ENCODE measurements at regions not wholly inside any gene's neighbourhood (a gene's known extent, or its start where the extent isn't known, plus 50 kb on each side); places are given as distances from the start of the nearest gene placed in this dataset.

DNA sequence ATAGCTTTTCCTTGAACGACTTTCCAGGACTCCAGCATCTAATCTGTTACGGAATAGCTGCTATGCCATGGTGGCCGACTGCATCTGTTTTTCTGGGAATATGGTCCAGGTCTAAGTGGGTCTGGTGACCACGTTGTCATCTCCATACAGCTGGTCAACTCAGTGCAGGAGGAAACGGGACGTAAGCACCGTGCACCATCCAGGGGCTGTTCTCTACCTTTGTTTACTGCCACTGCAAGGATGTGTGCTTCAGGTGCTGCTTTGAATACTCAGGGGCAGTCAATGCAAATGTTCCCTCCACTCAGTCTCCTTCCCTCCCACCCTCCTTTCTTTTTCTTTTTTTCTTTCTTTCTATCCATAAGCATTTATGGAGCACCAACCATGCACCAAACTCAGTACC is 648.2 kb downstream of the VRK1 start:
- Histone ChIP-seq H3K79me2 (replicated peaks; ENCODE audit: insufficient read depth, low read length) (no peaks in the 10 kb centered on the region), H3K27me3 (ENCODE audit: insufficient read depth, low read depth, low read length) (no peaks in the 10 kb centered on the region), H2AFZ (ENCODE audit: low read depth, low read length) (no peak overlapping the region), H3K9ac (ENCODE audit: low read length) (no peak overlapping the region), H4K20me1 (ENCODE audit: insufficient read depth) (no peaks in the 10 kb centered on the region), H3K4me2 (ENCODE audit: low read length) (no peak overlapping the region), H3K4me3 (ENCODE audit: low read length) (no peak overlapping the region), H3K9me3 (ENCODE audit: low read length) (no peaks in the 10 kb centered on the region), H3K9me2 (ENCODE audit: insufficient read depth, low read length) (no peaks in the 10 kb centered on the region), H3K36me3 (ENCODE audit: insufficient read depth, low read length) (no peaks in the 10 kb centered on the region), H3K27ac (ENCODE audit: low read length) (no peak overlapping the region), H3F3A (ENCODE audit: insufficient read depth, low read length, poor library complexity, severe bottlenecking) (peaks cover 6% of the 10 kb centered on the region)
- TF ChIP-seq EZH2 (IDR thresholded peaks at IDR 0.05; ENCODE audit: borderline replicate concordance, insufficient read depth, low read length, poor library complexity, severe bottlenecking) (no peak), MXI1 (conservative IDR thresholded peaks at IDR 0.05; ENCODE audit: poor library complexity, severe bottlenecking) (no peak), POLR2AphosphoS5 (IDR thresholded peaks at IDR 0.05) (no peak), SMC3 (conservative IDR thresholded peaks at IDR 0.05; ENCODE audit: poor library complexity) (no peak), EP300 (conservative IDR thresholded peaks at IDR 0.05; ENCODE audit: poor library complexity, severe bottlenecking) (no peak), TAF1 (IDR thresholded peaks at IDR 0.05; ENCODE audit: low read depth) (no peak), RAD21 (conservative IDR thresholded peaks at IDR 0.05) (no peak)
- TF ChIP-seq, protein P1, sequence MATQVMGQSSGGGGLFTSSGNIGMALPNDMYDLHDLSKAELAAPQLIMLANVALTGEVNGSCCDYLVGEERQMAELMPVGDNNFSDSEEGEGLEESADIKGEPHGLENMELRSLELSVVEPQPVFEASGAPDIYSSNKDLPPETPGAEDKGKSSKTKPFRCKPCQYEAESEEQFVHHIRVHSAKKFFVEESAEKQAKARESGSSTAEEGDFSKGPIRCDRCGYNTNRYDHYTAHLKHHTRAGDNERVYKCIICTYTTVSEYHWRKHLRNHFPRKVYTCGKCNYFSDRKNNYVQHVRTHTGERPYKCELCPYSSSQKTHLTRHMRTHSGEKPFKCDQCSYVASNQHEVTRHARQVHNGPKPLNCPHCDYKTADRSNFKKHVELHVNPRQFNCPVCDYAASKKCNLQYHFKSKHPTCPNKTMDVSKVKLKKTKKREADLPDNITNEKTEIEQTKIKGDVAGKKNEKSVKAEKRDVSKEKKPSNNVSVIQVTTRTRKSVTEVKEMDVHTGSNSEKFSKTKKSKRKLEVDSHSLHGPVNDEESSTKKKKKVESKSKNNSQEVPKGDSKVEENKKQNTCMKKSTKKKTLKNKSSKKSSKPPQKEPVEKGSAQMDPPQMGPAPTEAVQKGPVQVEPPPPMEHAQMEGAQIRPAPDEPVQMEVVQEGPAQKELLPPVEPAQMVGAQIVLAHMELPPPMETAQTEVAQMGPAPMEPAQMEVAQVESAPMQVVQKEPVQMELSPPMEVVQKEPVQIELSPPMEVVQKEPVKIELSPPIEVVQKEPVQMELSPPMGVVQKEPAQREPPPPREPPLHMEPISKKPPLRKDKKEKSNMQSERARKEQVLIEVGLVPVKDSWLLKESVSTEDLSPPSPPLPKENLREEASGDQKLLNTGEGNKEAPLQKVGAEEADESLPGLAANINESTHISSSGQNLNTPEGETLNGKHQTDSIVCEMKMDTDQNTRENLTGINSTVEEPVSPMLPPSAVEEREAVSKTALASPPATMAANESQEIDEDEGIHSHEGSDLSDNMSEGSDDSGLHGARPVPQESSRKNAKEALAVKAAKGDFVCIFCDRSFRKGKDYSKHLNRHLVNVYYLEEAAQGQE (IDR thresholded peaks at IDR 0.05; ENCODE audit: borderline replicate concordance): no peak
- TF ChIP-seq, protein P2, sequence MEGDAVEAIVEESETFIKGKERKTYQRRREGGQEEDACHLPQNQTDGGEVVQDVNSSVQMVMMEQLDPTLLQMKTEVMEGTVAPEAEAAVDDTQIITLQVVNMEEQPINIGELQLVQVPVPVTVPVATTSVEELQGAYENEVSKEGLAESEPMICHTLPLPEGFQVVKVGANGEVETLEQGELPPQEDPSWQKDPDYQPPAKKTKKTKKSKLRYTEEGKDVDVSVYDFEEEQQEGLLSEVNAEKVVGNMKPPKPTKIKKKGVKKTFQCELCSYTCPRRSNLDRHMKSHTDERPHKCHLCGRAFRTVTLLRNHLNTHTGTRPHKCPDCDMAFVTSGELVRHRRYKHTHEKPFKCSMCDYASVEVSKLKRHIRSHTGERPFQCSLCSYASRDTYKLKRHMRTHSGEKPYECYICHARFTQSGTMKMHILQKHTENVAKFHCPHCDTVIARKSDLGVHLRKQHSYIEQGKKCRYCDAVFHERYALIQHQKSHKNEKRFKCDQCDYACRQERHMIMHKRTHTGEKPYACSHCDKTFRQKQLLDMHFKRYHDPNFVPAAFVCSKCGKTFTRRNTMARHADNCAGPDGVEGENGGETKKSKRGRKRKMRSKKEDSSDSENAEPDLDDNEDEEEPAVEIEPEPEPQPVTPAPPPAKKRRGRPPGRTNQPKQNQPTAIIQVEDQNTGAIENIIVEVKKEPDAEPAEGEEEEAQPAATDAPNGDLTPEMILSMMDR (IDR thresholded peaks at IDR 0.05; ENCODE audit: poor library complexity, severe bottlenecking): no peak

DNA sequence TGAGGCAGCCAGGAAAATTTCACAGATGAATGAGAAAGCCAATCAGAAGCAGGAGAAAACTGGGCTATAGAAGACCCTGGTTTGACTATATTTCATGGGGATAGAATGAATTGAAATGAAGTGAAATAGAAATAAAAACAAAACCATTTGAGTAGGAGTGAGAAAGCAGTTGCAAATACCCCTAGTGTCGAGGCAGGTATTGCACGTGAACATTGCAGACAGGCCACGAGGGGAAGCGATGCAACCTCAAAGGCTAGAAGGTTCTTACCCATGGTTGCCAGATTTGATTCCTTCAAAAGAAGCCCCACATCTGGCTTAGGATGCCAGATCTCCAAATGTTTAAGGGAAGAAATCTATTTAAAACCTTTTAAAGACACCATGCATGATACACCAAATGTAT is 648.9 kb downstream of the VRK1 start:
- TF ChIP-seq EZH2 (IDR thresholded peaks at IDR 0.05; ENCODE audit: borderline replicate concordance, insufficient read depth, low read length, poor library complexity, severe bottlenecking): no peak
- TF ChIP-seq EP300 (conservative IDR thresholded peaks at IDR 0.05; ENCODE audit: poor library complexity, severe bottlenecking): no peak
- no peak for TF ChIP-seq RAD21 (conservative IDR thresholded peaks at IDR 0.05)
- TF ChIP-seq, protein P1 (IDR thresholded peaks at IDR 0.05; ENCODE audit: borderline replicate concordance): no peak
- no peak for TF ChIP-seq POLR2AphosphoS5 (IDR thresholded peaks at IDR 0.05)
- TF ChIP-seq SMC3 (conservative IDR thresholded peaks at IDR 0.05; ENCODE audit: poor library complexity): no peak
- TF ChIP-seq, protein P2 (IDR thresholded peaks at IDR 0.05; ENCODE audit: poor library complexity, severe bottlenecking): no peak
- TF ChIP-seq TAF1 (IDR thresholded peaks at IDR 0.05; ENCODE audit: low read depth): no peak
- no peak for TF ChIP-seq MXI1 (conservative IDR thresholded peaks at IDR 0.05; ENCODE audit: poor library complexity, severe bottlenecking)
- Histone ChIP-seq H3K27ac (ENCODE audit: low read length) (no peak overlapping the region), H3K27me3 (ENCODE audit: insufficient read depth, low read depth, low read length) (no peaks in the 10 kb centered on the region)

More for the DNA sequence above, 648.9 kb downstream of the VRK1 start:
- no peaks in the 10 kb centered on the region for H3K9me2 ChIP-seq (ENCODE audit: insufficient read depth, low read length)
- no peak overlapping the region for H2AFZ ChIP-seq (ENCODE audit: low read depth, low read length)
- H3K4me2 ChIP-seq (ENCODE audit: low read length): no peak overlapping the region
- H3K79me2 ChIP-seq (replicated peaks; ENCODE audit: insufficient read depth, low read length): no peaks in the 10 kb centered on the region
- H4K20me1 ChIP-seq (ENCODE audit: insufficient read depth): no peaks in the 10 kb centered on the region
- no peaks in the 10 kb centered on the region for H3K36me3 ChIP-seq (ENCODE audit: insufficient read depth, low read length)
- H3K9ac ChIP-seq (ENCODE audit: low read length): no peak overlapping the region
- H3K9me3 ChIP-seq (ENCODE audit: low read length): no peaks in the 10 kb centered on the region
- peaks cover 6% of the 10 kb centered on the region for H3F3A ChIP-seq (ENCODE audit: insufficient read depth, low read length, poor library complexity, severe bottlenecking)
- no peak overlapping the region for H3K4me3 ChIP-seq (ENCODE audit: low read length)

All from neural cell (in vitro differentiated cells).